ENCODE measurements at regions not wholly inside any gene's neighbourhood (a gene's known extent, or its start where the extent isn't known, plus 50 kb on each side); places are given as distances from the start of the nearest gene placed in this dataset.
"Not testable (repeated sequence)": the region's sequence is repeated elsewhere in the genome, so short reads cannot be mapped to it uniquely, and the experiment has no call there.

DNA sequence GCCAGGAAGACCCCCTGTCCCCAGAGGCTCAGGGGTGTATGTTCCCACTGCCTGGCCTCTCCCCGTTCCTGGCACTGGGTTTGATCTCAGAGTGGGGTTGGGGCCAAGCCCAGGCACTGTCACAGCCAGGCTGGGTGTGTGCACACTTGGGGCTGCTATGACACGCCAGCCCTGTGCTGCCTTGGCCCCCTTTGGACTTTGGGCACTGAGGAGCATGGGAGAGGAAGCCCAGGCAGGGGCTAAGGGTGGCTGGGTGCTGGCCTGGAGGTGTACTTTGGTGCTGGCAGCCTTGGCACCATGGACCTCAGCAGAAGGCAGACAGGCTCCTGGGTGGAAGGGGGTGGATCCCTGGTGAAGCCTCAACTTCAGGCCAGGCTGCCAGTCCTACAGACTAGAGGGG is 223.6 kb upstream of the ISL1 start:
- ATAC-seq: peak; percentile 31
- Mint-ChIP-seq H3K27ac (no peak overlapping the region), H3K36me3 (no peaks in the 10 kb centered on the region), H3K4me1 (no peaks in the 10 kb centered on the region), H3K27me3 (no peaks in the 10 kb centered on the region), H3K9me3 (peaks cover 14% of the 10 kb centered on the region), H3K4me3 (no peak overlapping the region)

DNA sequence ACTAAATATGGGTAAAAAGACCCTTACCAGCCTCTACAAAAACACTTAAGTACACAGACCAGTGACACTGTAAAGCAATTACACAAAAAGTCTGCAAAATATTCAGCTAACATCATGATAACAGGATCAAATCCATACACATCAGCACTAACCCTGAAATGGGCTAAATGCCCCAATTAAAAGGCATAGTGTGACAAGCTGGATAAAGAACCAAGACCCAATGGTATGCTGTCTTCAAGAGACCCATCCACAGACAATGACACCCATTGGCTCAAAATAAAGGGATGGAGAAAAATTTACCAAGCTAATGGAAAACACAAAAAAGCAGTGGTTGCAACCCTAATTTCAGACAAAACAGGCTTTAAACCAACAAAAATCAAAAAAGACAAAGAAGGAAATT is 221.0 kb upstream of the ISL1 start:
- H3K9me3 Mint-ChIP-seq: peaks cover 14% of the 10 kb centered on the region
- ATAC-seq: no peak

DNA sequence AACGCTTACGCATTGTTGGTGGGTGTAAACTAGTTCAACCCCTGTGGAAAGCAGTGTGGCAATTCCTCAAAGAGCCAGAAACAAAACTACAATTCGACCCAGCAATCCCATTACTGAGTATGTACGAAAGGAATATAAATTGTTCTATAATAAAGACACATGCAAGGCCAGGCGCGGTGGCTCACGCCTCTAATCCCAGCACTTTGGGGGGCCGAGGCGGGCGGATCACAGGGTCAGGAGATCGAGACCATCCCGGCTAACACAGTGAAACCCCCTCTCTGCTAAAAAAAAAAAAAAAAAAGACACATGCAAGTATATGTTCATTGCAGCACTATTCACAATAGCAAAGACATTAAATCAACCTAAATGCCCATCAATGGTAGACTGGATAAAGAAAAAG is 217.6 kb upstream of the ISL1 start:
- H3K27ac Mint-ChIP-seq, H3K4me3 Mint-ChIP-seq, H3K27me3 Mint-ChIP-seq, H3K36me3 Mint-ChIP-seq, ATAC-seq, H3K4me1 Mint-ChIP-seq: not testable (repeated sequence)
- peaks cover 15% of the 10 kb centered on the region for H3K9me3 Mint-ChIP-seq

More for the DNA sequence above, 221.0 kb upstream of the ISL1 start:
- Mint-ChIP-seq H3K27ac (no peak overlapping the region), H3K27me3 (no peaks in the 10 kb centered on the region), H3K36me3 (no peaks in the 10 kb centered on the region), H3K4me1 (no peaks in the 10 kb centered on the region), H3K4me3 (no peak overlapping the region)

DNA sequence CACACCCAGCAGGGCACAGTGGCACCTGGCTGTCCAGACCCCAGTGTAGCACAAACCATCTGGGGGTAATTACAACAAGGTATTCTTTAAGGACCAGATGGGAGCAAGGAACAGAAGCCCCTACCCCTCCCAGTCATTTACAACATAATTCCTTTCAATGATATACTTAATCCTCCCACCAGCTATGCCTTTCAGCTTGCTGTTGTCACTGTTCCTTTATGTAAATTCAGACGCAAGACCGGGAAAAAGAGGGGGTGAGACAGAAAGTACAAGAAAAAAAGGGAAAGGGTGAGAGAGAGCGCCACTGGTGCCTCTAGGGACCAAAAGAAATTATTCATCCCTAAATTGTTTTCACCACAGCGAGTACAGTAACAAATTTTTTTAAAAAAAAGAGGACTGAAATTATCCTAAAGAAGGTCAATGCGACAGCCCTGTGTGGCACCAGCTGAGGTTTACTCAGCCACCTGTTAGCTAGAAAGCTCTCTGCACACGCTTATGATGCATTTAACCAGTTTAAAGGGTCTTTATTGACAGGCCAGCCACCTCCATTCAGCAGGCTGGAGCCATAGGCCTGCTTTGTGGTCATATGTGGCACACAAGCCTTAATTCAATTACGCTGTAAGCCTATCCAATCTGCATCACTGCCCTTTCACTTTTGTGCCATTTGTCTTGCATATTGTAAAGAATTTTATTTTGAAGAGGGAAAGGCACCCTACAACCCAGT is 210.2 kb upstream of the ISL1 start:
- no peak overlapping the region for H3K4me3 Mint-ChIP-seq
- no peaks in the 10 kb centered on the region for H3K27me3 Mint-ChIP-seq
- H3K4me1 Mint-ChIP-seq: no peaks in the 10 kb centered on the region
- H3K27ac Mint-ChIP-seq: no peak overlapping the region
- H3K36me3 Mint-ChIP-seq: no peaks in the 10 kb centered on the region
- no peaks in the 10 kb centered on the region for H3K9me3 Mint-ChIP-seq
- no peak for ATAC-seq

DNA sequence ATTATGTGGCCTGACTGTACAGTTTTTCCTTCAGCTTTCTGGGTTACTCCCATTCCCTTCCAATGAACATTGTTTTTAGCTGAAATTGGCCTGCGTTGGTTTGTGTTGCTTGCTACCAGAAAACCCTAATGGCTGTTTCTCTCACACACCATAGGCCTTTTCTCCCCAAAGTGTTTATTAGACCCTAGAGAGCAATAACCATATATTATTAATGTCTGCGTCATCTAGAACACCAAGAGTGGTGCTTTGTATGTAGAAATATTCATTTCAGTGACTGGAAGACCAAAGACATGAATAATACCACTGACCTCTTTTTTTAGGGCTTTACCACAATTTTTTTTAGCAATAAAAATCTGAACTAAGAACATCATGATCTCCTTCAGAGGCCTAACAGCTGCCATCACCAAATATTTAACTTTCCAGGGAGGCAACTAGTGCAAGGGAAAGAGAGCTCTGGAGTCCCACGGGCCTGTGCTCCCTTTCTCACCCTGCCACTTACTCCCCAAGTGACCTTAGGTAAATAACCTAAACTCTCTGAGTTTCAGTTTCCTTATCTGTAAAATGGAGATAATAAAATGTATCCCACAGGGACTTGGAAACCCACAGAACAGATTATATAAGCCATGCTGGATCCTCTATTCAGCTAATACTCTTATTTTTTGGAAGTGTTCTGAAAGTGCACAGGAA is 201.9 kb upstream of the ISL1 start:
- ATAC-seq: no peak
- no peaks in the 10 kb centered on the region for H3K4me1 Mint-ChIP-seq
- H3K27ac Mint-ChIP-seq: no peak overlapping the region
- H3K27me3 Mint-ChIP-seq: no peaks in the 10 kb centered on the region
- H3K4me3 Mint-ChIP-seq: no peak overlapping the region
- no peaks in the 10 kb centered on the region for H3K36me3 Mint-ChIP-seq
- no peaks in the 10 kb centered on the region for H3K9me3 Mint-ChIP-seq

DNA sequence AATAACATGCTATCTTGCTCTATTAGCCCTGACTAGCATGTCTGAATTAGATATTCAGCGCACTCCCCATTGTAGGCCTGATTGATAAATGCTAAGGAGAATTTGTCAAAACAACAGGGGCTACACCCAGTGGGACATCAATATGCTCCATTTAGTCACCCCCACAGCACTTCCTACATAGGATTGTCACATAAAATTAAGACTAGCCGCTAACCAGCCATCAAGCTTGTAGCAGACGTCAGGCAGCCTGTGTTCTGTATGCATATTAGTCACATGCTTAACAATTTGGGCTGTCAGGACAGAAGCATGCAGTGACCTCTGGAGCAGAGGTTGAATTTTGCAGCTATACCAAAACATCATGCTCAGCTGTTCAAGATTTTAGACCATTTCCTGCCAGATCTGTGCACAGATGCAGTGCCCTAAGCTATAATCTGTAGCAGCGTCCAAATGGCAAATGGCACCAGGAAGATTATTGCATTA is 197.4 kb upstream of the ISL1 start:
- no peaks in the 10 kb centered on the region for H3K27me3 Mint-ChIP-seq
- H3K9me3 Mint-ChIP-seq: no peaks in the 10 kb centered on the region
- no peak overlapping the region for H3K4me3 Mint-ChIP-seq
- H3K36me3 Mint-ChIP-seq: no peaks in the 10 kb centered on the region
- no peak overlapping the region for H3K27ac Mint-ChIP-seq
- ATAC-seq: no peak
- no peaks in the 10 kb centered on the region for H3K4me1 Mint-ChIP-seq

DNA sequence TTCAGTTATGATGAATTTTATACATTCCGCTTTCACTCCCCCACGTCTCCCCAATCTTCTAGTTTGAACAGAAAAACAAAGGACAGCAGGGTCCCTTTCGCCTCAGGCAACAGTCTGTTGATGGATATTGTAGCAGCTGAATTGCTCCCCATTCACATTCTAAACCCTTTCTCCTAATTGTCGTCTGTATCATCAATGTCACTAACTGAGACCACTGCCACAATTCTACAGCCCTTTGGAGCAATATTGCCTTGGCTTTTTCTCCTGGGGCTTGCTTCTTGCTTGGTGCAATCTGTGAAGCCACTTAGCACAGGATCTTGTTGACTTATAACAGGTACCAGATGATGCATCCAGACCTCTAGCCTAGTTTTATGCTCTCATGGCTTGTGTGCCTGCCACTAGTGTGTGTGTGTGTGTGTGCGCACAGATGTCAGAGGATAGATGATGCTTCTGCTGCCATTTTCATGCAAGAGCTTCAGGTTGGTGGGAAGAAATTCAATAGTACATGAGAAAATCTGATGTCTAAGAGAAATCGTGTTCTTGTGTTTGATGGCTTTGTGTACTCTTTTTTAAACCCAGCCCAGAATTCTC is 195.2 kb upstream of the ISL1 start:
- Mint-ChIP-seq H3K27ac (no peak overlapping the region), H3K36me3 (no peaks in the 10 kb centered on the region), H3K4me3 (no peak overlapping the region), H3K4me1 (no peaks in the 10 kb centered on the region), H3K27me3 (no peaks in the 10 kb centered on the region), H3K9me3 (no peaks in the 10 kb centered on the region)
- no peak for ATAC-seq

DNA sequence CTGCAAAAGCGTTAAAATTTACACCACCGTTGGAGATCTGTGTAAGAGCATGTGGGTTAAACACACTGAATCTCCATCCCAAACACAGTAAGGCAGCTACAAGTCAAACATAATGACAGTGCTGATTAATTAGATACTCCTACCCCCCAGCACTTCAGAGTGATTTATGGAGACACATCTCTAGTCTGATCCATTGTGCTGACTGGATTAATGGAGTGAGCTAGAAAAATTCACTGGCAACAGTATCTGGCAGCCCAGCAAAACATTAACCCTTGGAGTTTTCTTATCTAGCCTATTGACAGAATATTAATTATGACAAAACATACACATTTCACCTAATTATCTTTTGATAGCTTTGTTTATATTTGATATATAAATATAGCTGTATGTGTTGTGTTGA is 188.6 kb upstream of the ISL1 start:
- H3K9me3 Mint-ChIP-seq: no peaks in the 10 kb centered on the region
- H3K27ac Mint-ChIP-seq: no peak overlapping the region
- no peak for ATAC-seq
- H3K4me1 Mint-ChIP-seq: no peaks in the 10 kb centered on the region
- H3K27me3 Mint-ChIP-seq: no peaks in the 10 kb centered on the region
- no peak overlapping the region for H3K4me3 Mint-ChIP-seq
- H3K36me3 Mint-ChIP-seq: no peaks in the 10 kb centered on the region

DNA sequence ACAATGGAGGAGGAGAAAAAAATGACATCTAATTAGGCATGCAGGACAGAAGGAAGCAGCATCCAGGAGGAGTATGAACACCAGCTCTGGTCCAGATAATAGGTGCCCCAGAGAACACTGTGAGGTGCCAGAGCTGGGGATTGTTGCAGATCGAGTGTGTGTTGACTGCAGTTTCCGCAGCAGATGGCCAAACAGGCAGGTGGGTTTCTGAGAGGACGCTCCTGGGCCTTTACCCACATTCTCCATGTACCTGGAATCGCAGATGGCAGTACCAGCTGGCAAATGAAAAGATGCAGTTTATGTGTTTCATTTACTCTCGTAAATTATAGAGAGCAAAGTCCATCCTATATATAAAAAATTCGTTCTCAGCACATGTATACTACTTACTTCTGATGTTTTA is 182.2 kb upstream of the ISL1 start:
- no peaks in the 10 kb centered on the region for H3K27me3 Mint-ChIP-seq
- no peak overlapping the region for H3K4me3 Mint-ChIP-seq
- ATAC-seq: no peak
- H3K9me3 Mint-ChIP-seq: peaks cover 3% of the 10 kb centered on the region
- no peaks in the 10 kb centered on the region for H3K4me1 Mint-ChIP-seq
- no peaks in the 10 kb centered on the region for H3K36me3 Mint-ChIP-seq
- no peak overlapping the region for H3K27ac Mint-ChIP-seq

DNA sequence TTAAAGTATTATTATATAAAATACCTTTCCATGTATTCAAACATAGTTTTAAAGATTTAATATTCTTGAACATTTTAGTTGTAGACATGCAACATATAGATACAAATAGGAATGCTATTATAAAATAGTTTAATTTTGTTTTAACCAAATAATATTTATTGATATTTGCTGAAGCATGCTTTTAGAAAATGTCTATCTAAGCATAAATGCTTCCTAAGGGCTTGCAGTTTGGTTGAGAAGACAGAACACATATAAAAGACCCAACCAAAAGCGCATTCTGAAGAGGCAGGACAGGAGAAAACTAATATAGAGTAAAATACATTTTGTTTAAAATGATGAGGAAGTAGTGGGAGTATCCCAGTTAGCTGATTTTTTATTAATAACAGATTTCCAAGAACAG is 181.5 kb upstream of the ISL1 start:
- no peak for ATAC-seq
- H3K9me3 Mint-ChIP-seq: peaks cover 3% of the 10 kb centered on the region
- H3K27me3 Mint-ChIP-seq: no peaks in the 10 kb centered on the region
- H3K4me1 Mint-ChIP-seq: no peaks in the 10 kb centered on the region
- no peaks in the 10 kb centered on the region for H3K36me3 Mint-ChIP-seq
- no peak overlapping the region for H3K27ac Mint-ChIP-seq
- no peak overlapping the region for H3K4me3 Mint-ChIP-seq

DNA sequence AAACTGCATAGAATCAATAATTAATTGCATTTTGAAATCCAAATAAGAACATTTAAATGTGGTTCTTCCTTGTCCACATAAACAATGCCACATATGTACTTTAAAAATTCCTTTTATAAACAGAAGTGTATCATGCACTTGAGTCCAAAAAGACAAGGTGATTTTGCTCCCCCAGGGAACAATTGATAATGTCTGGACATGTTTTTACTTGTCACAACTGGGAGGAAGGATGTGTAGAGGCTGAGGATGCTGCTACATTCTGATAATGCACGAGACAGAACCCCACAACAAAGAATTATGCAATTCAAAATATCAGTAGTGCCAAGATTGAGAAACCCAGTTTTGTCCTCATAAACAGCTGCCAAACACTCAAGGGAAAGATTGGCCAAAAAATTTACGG is 181.1 kb upstream of the ISL1 start:
- Mint-ChIP-seq H3K4me1 (no peaks in the 10 kb centered on the region), H3K27me3 (no peaks in the 10 kb centered on the region), H3K9me3 (peaks cover 3% of the 10 kb centered on the region), H3K36me3 (no peaks in the 10 kb centered on the region), H3K4me3 (no peak overlapping the region), H3K27ac (no peak overlapping the region)
- no peak for ATAC-seq

DNA sequence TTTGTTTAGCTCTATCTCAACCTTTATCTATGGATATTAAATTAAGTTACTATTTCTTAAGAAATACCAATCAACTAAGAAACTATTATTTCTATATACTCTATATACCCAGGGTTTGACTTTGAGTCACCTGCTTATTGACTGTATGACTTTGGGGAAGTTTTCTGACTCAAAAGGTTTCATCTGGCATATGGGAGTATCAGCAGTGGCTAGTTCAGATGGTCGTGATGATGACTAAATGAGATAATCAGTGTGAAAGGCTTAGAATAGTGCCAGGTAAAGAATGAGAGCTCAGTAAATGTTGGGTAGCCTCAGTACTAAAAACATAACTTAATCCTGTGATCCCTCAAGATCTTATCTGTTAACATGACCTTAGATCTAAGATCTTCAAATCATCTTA is 179.7 kb upstream of the ISL1 start:
- Mint-ChIP-seq H3K4me3 (no peak overlapping the region), H3K36me3 (no peaks in the 10 kb centered on the region), H3K9me3 (peaks cover 3% of the 10 kb centered on the region), H3K27me3 (no peaks in the 10 kb centered on the region), H3K27ac (no peak overlapping the region), H3K4me1 (no peaks in the 10 kb centered on the region)
- ATAC-seq: no peak

DNA sequence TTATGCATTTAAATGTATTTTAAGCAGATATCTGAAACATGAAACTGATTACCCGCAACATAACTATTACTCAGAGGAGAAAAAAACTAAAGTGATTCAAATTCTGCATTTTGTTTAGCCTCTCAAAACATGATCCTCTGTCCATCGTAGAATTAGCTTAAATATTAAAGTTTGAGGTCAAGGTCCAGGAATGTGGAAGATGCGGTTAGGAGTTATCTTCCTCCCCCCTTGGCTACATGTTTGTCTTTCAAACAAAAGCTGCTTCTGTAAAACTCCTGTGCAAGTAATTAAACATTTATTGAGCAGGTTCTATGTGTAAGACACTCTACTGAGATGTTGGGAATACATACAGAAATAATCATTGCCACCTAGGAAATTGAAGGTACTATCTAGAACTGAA is 175.0 kb upstream of the ISL1 start:
- ATAC-seq: no peak
- H3K27ac Mint-ChIP-seq: no peak overlapping the region
- H3K4me1 Mint-ChIP-seq: no peaks in the 10 kb centered on the region
- no peak overlapping the region for H3K4me3 Mint-ChIP-seq
- H3K36me3 Mint-ChIP-seq: no peaks in the 10 kb centered on the region
- no peaks in the 10 kb centered on the region for H3K27me3 Mint-ChIP-seq
- H3K9me3 Mint-ChIP-seq: no peaks in the 10 kb centered on the region

DNA sequence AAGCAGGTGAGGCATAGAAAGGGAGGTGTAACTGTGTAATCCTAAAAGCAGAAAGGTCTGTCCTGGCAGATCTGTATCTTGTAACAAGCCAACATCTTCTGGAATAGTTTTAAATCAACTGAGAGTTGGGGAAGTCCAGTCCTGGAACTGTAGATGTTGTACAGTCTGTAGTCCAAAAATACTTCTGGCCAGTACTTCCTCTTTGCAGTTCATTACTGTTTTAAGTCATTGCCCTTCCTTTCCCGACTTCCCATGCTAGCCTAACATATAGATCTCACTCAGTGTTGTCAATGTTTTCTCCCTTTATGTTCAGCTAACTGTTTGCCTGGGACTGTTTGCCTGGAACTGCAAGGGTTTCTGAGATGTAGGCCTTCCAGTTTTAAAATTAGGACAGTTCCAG is 168.5 kb upstream of the ISL1 start:
- Mint-ChIP-seq H3K4me3 (no peak overlapping the region), H3K27ac (no peak overlapping the region)

DNA sequence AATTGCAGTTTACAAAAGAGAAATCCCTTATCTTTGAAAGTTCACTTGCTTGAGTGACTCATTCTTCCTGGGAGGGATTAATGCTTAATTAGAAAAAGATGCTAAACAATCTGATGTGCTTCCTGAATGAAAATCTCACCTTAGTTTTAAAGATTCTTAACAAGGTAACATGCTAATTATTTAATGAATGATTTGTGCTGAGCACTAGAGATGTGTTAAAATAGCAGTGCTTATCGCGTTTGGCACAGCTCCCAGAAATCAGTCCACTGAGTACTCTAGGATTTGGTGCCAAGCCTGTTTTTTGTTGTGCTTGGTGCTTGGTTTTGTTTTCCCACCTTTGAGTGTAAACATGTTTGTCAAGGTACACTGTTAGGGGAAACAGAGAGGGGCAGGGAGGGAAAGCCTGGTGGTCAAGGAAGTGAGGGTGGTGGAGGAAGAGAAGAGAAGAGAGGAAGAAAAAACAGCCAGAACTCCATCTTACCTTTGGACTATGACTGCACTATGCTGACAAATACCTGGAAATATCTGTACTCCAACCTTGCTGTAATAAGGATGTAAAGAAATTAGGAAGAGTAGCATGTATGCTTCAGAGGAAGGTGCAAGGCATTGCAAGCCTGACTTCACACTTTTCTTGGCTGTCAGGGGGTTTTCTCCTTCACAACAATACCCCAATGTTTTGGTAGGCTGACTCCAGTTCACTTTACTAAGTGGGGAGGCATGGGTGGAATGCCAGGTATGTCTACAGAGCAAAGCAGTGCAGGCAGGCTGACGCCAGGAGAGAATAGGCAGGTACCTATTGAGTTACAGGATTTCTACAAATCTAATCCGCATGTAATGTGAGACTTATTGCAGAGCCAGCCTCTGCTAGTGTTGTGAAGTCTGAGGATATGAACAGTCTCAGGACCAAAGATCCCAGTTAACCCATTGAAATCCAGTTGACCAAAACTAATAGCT is 157.2 kb upstream of the ISL1 start:
- no peaks in the 10 kb centered on the region for H3K27me3 Mint-ChIP-seq
- H3K4me1 Mint-ChIP-seq: no peaks in the 10 kb centered on the region
- H3K27ac Mint-ChIP-seq: no peak overlapping the region
- ATAC-seq: no peak
- no peaks in the 10 kb centered on the region for H3K36me3 Mint-ChIP-seq
- H3K9me3 Mint-ChIP-seq: peaks cover 17% of the 10 kb centered on the region
- H3K4me3 Mint-ChIP-seq: no peak overlapping the region

More for the DNA sequence above, 168.5 kb upstream of the ISL1 start:
- no peaks in the 10 kb centered on the region for H3K27me3 Mint-ChIP-seq
- no peaks in the 10 kb centered on the region for H3K9me3 Mint-ChIP-seq
- no peaks in the 10 kb centered on the region for H3K36me3 Mint-ChIP-seq
- no peaks in the 10 kb centered on the region for H3K4me1 Mint-ChIP-seq
- ATAC-seq: no peak

Measured in stimulated activated memory B cell treated with anti-CD40 and anti-IgM and Interleukin-4, amounts not matched to agents 10 μg/mL and 1 μg/mL and 100 μg/mL, for 72 hours (primary cell).